H1 (cell line): ENCODE measurements at regions not wholly inside any gene's neighbourhood (a gene's known extent, or its start where the extent isn't known, plus 50 kb on each side); places are given as distances from the start of the nearest gene placed in this dataset.
A peak's percentile ranks its signal among the peaks of the same experiment; 100 is the strongest.

Experiments
- RAD21 ChIP-seq, 2 experiments: IDR thresholded peaks in 1 of 2; conservative IDR thresholded peaks in 1 of 2; 2 replicates each; pipeline ENCODE4 v1.6.1; 2011; ENCODE audit warnings: low read depth in 2 of 2, low read length in 2 of 2, improper control_type of control experiment in 1 of 2, inconsistent platforms in 1 of 2, mild to moderate bottlenecking in 1 of 2, moderate library complexity in 1 of 2
- TEAD4 ChIP-seq: IDR thresholded peaks from 2 replicates; pipeline ENCODE4 v1.6.1; 2012; ENCODE audit warnings: low read depth, low read length, inconsistent platforms, mixed read lengths
- TF ChIP-seq, protein P1 (sequence below): fragments of 300-600 bp; sonication (generic); IDR thresholded peaks from 2 replicates; pipeline ENCODE4 v1.7.1; 2012; ENCODE audit warnings: low read length, moderate library complexity, mild to moderate bottlenecking, inconsistent platforms; ENCODE audit not compliant: insufficient replicate concordance
- TF ChIP-seq, protein P2 (sequence below): IDR thresholded peaks from 2 replicates; pipeline ENCODE4 v1.6.1; 2012; ENCODE audit warnings: inconsistent platforms
- TF ChIP-seq, protein P3 (sequence below), 3 experiments: IDR thresholded peaks; 1 replicate in 2 of 3; 2 replicates in 1 of 3; pipeline versions ENCODE4 v1.5.1 to v1.6.1; 2011; ENCODE audit warnings: low read length in 3 of 3, mild to moderate bottlenecking in 3 of 3, inconsistent platforms in 2 of 3, low read depth in 1 of 3, moderate library complexity in 1 of 3; ENCODE audit not compliant: insufficient read depth in 1 of 3; ENCODE audit errors: control extremely low read depth in 1 of 3

DNA sequence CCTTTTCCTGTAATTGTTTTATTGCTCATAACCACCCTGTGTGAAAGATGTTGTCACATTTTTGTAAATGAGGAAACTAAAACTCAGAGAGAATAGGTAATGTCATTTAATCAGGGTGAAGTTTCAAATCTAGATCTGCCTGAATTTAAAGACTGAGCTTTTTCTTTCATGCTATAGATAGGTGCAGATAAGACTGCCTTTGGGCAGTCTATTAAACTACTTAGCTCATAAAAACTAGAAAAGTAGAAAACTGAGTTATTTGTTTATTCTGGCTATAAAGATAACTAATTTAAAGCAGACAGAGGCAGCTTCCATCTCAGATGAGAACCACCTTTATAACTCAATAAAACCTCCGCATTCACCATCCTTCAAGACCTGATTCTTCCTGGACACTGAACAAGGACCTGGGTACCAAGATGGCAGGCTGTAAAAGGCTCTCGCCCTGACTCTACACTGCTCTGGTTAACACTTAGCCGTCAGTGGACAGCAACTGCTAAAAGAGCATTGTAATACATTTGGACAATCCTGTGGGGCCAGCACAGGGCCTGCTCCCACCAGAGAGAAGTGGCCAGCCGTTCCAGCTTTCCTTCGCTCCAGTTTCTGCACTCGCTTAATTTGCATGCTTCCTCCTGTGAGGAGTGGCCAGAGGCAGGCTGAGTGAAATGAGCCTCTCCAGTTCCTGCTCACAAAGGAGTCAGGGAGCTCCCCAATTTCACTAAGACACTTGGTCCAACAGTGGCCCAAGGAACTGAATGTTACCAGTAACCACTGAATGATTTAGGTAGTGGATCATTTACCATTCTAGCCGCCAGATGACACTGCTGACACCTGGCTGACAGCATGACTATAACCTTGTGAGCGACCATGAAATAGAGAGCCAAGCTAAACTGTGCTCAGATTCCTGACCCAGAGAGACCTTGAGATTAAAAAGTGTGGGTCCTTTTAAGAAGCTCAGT is 566.4 kb downstream of the EFNA5 start (continued):
- TF ChIP-seq, protein P1, sequence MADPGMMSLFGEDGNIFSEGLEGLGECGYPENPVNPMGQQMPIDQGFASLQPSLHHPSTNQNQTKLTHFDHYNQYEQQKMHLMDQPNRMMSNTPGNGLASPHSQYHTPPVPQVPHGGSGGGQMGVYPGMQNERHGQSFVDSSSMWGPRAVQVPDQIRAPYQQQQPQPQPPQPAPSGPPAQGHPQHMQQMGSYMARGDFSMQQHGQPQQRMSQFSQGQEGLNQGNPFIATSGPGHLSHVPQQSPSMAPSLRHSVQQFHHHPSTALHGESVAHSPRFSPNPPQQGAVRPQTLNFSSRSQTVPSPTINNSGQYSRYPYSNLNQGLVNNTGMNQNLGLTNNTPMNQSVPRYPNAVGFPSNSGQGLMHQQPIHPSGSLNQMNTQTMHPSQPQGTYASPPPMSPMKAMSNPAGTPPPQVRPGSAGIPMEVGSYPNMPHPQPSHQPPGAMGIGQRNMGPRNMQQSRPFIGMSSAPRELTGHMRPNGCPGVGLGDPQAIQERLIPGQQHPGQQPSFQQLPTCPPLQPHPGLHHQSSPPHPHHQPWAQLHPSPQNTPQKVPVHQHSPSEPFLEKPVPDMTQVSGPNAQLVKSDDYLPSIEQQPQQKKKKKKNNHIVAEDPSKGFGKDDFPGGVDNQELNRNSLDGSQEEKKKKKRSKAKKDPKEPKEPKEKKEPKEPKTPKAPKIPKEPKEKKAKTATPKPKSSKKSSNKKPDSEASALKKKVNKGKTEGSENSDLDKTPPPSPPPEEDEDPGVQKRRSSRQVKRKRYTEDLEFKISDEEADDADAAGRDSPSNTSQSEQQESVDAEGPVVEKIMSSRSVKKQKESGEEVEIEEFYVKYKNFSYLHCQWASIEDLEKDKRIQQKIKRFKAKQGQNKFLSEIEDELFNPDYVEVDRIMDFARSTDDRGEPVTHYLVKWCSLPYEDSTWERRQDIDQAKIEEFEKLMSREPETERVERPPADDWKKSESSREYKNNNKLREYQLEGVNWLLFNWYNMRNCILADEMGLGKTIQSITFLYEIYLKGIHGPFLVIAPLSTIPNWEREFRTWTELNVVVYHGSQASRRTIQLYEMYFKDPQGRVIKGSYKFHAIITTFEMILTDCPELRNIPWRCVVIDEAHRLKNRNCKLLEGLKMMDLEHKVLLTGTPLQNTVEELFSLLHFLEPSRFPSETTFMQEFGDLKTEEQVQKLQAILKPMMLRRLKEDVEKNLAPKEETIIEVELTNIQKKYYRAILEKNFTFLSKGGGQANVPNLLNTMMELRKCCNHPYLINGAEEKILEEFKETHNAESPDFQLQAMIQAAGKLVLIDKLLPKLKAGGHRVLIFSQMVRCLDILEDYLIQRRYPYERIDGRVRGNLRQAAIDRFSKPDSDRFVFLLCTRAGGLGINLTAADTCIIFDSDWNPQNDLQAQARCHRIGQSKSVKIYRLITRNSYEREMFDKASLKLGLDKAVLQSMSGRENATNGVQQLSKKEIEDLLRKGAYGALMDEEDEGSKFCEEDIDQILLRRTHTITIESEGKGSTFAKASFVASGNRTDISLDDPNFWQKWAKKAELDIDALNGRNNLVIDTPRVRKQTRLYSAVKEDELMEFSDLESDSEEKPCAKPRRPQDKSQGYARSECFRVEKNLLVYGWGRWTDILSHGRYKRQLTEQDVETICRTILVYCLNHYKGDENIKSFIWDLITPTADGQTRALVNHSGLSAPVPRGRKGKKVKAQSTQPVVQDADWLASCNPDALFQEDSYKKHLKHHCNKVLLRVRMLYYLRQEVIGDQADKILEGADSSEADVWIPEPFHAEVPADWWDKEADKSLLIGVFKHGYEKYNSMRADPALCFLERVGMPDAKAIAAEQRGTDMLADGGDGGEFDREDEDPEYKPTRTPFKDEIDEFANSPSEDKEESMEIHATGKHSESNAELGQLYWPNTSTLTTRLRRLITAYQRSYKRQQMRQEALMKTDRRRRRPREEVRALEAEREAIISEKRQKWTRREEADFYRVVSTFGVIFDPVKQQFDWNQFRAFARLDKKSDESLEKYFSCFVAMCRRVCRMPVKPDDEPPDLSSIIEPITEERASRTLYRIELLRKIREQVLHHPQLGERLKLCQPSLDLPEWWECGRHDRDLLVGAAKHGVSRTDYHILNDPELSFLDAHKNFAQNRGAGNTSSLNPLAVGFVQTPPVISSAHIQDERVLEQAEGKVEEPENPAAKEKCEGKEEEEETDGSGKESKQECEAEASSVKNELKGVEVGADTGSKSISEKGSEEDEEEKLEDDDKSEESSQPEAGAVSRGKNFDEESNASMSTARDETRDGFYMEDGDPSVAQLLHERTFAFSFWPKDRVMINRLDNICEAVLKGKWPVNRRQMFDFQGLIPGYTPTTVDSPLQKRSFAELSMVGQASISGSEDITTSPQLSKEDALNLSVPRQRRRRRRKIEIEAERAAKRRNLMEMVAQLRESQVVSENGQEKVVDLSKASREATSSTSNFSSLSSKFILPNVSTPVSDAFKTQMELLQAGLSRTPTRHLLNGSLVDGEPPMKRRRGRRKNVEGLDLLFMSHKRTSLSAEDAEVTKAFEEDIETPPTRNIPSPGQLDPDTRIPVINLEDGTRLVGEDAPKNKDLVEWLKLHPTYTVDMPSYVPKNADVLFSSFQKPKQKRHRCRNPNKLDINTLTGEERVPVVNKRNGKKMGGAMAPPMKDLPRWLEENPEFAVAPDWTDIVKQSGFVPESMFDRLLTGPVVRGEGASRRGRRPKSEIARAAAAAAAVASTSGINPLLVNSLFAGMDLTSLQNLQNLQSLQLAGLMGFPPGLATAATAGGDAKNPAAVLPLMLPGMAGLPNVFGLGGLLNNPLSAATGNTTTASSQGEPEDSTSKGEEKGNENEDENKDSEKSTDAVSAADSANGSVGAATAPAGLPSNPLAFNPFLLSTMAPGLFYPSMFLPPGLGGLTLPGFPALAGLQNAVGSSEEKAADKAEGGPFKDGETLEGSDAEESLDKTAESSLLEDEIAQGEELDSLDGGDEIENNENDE, result no peak
- TF ChIP-seq, protein P2, sequence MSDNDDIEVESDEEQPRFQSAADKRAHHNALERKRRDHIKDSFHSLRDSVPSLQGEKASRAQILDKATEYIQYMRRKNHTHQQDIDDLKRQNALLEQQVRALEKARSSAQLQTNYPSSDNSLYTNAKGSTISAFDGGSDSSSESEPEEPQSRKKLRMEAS, result no peak
- TF ChIP-seq, protein P3, sequence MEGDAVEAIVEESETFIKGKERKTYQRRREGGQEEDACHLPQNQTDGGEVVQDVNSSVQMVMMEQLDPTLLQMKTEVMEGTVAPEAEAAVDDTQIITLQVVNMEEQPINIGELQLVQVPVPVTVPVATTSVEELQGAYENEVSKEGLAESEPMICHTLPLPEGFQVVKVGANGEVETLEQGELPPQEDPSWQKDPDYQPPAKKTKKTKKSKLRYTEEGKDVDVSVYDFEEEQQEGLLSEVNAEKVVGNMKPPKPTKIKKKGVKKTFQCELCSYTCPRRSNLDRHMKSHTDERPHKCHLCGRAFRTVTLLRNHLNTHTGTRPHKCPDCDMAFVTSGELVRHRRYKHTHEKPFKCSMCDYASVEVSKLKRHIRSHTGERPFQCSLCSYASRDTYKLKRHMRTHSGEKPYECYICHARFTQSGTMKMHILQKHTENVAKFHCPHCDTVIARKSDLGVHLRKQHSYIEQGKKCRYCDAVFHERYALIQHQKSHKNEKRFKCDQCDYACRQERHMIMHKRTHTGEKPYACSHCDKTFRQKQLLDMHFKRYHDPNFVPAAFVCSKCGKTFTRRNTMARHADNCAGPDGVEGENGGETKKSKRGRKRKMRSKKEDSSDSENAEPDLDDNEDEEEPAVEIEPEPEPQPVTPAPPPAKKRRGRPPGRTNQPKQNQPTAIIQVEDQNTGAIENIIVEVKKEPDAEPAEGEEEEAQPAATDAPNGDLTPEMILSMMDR (IDR thresholded peaks at IDR 0.05; ENCODE audit: control extremely low read depth in 1 of 3, insufficient read depth in 1 of 3, low read depth in 1 of 3, low read length in 3 of 3), result peak; percentile 14 to 71 (median 56)
- no peak for TF ChIP-seq TEAD4
- TF ChIP-seq RAD21 (IDR thresholded peaks at IDR 0.05 in 1 of 2, conservative IDR thresholded peaks at IDR 0.05 in 1 of 2; ENCODE audit: low read depth in 2 of 2, low read length in 2 of 2), result peak; percentile 76 to 87
